ENCODE measurements at regions not wholly inside any gene's neighbourhood (a gene's known extent, or its start where the extent isn't known, plus 50 kb on each side); places are given as distances from the start of the nearest gene placed in this dataset.
A peak's percentile ranks its signal among the peaks of the same experiment; 100 is the strongest.

DNA sequence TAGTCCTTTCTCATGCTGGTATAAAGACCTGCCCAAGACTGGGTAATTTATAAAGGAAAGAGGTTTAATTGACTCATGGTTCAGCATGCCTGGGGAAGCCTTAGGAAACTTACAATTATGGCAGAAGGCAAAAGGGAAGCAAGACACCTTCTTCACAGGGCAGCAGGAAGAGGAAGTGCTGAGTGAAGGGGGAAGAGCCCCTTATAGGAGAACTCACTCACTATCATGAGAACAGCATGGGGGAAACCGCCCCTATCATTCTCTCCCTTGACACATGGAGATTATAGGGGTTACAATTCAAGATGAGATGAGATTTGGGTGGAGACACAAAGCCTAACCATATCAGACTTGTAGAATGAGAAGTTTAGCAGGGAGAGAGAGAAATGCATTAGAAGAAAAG lies 373.3 kb upstream of the DIAPH2 start:
- FAIRE-seq, result no peak
- Histone ChIP-seq H3K9me3 (ENCODE audit: control insufficient read depth, low read depth, low read length) (no peaks in the 10 kb centered on the region), H2AFZ (ENCODE audit: control insufficient read depth, low read length) (no peak overlapping the region), H3K4me1 (ENCODE audit: control insufficient read depth, extremely low read depth, insufficient read depth, low read length) (no peaks in the 10 kb centered on the region), H3K36me3 (ENCODE audit: control insufficient read depth in 2 of 2, extremely low read depth in 1 of 2, insufficient read depth in 2 of 2, low read length in 2 of 2) (no peaks in the 10 kb centered on the region), H3K4me2 (ENCODE audit: control insufficient read depth, extremely low read depth, insufficient read depth, low read depth, low read length) (no peak overlapping the region), H3K27me3 (ENCODE audit: control insufficient read depth, extremely low read depth, insufficient read depth, low read length) (no peaks in the 10 kb centered on the region), H3K9ac (ENCODE audit: control insufficient read depth, extremely low read depth, insufficient read depth, low read length) (no peak overlapping the region), H4K20me1 (ENCODE audit: control insufficient read depth, extremely low read depth, insufficient read depth, low read length) (no peaks in the 10 kb centered on the region), H3K79me2 (ENCODE audit: control insufficient read depth, insufficient read depth, low read length) (no peaks in the 10 kb centered on the region), H3K9me1 (ENCODE audit: control insufficient read depth, extremely low read depth, insufficient read depth, low read length) (no peaks in the 10 kb centered on the region), H3K27ac (ENCODE audit: control insufficient read depth, insufficient read depth, low read length) (no peak overlapping the region), H3K4me3 (ENCODE audit: control insufficient read depth in 2 of 3, extremely low read depth in 1 of 3, insufficient read depth in 2 of 3, low read depth in 1 of 3, low read length in 3 of 3) (no peak overlapping the region)
- dilution Hi-C loops (cut with MboI; ENCODE audit: extremely low pct_ligation_motif_present, low sequenced_read_pairs), result no loop called here
- TF ChIP-seq EZH2 (IDR thresholded peaks at IDR 0.05; ENCODE audit: low read length) (no peak), CTCF (optimal IDR thresholded peaks at IDR 0.05 in 1 of 3, IDR thresholded peaks at IDR 0.05 in 1 of 3, conservative IDR thresholded peaks at IDR 0.05 in 1 of 3; ENCODE audit: extremely low read depth in 1 of 3, insufficient read depth in 2 of 3, low read length in 3 of 3) (no peak)
- no peak for DNase-seq (ENCODE audit: low read depth, low spot score)

- TF ChIP-seq CTCF (optimal IDR thresholded peaks at IDR 0.05 in 1 of 3, IDR thresholded peaks at IDR 0.05 in 1 of 3, conservative IDR thresholded peaks at IDR 0.05 in 1 of 3; ENCODE audit: extremely low read depth in 1 of 3, insufficient read depth in 2 of 3, low read length in 3 of 3), result no peak
- TF ChIP-seq EZH2 (IDR thresholded peaks at IDR 0.05; ENCODE audit: low read length), result no peak
- no peak for FAIRE-seq
- H3K27ac ChIP-seq (ENCODE audit: control insufficient read depth, insufficient read depth, low read length), result no peak overlapping the region
- no peaks in the 10 kb centered on the region for H3K27me3 ChIP-seq (ENCODE audit: control insufficient read depth, extremely low read depth, insufficient read depth, low read length)
- H3K4me3 ChIP-seq (ENCODE audit: control insufficient read depth in 2 of 3, extremely low read depth in 1 of 3, insufficient read depth in 2 of 3, low read depth in 1 of 3, low read length in 3 of 3), result no peak overlapping the region
- no peaks in the 10 kb centered on the region for H4K20me1 ChIP-seq (ENCODE audit: control insufficient read depth, extremely low read depth, insufficient read depth, low read length)
- H3K9me1 ChIP-seq (ENCODE audit: control insufficient read depth, extremely low read depth, insufficient read depth, low read length), result no peaks in the 10 kb centered on the region
- no peaks in the 10 kb centered on the region for H3K4me1 ChIP-seq (ENCODE audit: control insufficient read depth, extremely low read depth, insufficient read depth, low read length)
- no peak overlapping the region for H2AFZ ChIP-seq (ENCODE audit: control insufficient read depth, low read length)
- no peak overlapping the region for H3K9ac ChIP-seq (ENCODE audit: control insufficient read depth, extremely low read depth, insufficient read depth, low read length)
- H3K4me2 ChIP-seq (ENCODE audit: control insufficient read depth, extremely low read depth, insufficient read depth, low read depth, low read length), result no peak overlapping the region
- dilution Hi-C loops (cut with MboI; ENCODE audit: extremely low pct_ligation_motif_present, low sequenced_read_pairs), result no loop called here
- peak; percentile 5 for DNase-seq (ENCODE audit: low read depth, low spot score)
- no peaks in the 10 kb centered on the region for H3K36me3 ChIP-seq (ENCODE audit: control insufficient read depth in 2 of 2, extremely low read depth in 1 of 2, insufficient read depth in 2 of 2, low read length in 2 of 2)
- H3K9me3 ChIP-seq (ENCODE audit: control insufficient read depth, low read depth, low read length), result no peaks in the 10 kb centered on the region
- no peaks in the 10 kb centered on the region for H3K79me2 ChIP-seq (ENCODE audit: control insufficient read depth, insufficient read depth, low read length)
Observed at GRCh38 chrX:96314985-96315384, 369.7 kb upstream of the DIAPH2 start.

All from keratinocyte (primary cell).